ENCODE measurements at regions not wholly inside any gene's neighbourhood (a gene's known extent, or its start where the extent isn't known, plus 50 kb on each side); places are given as distances from the start of the nearest gene placed in this dataset.

- no peak overlapping the region for H3K4me3 ChIP-seq (ENCODE audit: low read depth, low read length)
- DNase-seq (ENCODE audit: low read depth): no peak
- TF ChIP-seq, protein P1, sequence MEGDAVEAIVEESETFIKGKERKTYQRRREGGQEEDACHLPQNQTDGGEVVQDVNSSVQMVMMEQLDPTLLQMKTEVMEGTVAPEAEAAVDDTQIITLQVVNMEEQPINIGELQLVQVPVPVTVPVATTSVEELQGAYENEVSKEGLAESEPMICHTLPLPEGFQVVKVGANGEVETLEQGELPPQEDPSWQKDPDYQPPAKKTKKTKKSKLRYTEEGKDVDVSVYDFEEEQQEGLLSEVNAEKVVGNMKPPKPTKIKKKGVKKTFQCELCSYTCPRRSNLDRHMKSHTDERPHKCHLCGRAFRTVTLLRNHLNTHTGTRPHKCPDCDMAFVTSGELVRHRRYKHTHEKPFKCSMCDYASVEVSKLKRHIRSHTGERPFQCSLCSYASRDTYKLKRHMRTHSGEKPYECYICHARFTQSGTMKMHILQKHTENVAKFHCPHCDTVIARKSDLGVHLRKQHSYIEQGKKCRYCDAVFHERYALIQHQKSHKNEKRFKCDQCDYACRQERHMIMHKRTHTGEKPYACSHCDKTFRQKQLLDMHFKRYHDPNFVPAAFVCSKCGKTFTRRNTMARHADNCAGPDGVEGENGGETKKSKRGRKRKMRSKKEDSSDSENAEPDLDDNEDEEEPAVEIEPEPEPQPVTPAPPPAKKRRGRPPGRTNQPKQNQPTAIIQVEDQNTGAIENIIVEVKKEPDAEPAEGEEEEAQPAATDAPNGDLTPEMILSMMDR (IDR thresholded peaks at IDR 0.05; ENCODE audit: insufficient read depth, low read length, severe bottlenecking): no peak
- no peaks in the 10 kb centered on the region for H3K27me3 ChIP-seq (ENCODE audit: control insufficient read depth, insufficient read depth, low read length)
- H3K36me3 ChIP-seq (ENCODE audit: control insufficient read depth, insufficient read depth, low read length): no peaks in the 10 kb centered on the region
- no peak for FAIRE-seq
Observed at GRCh38 chr5:68884144-68884754, 209.6 kb upstream of the SLC30A5 start.

DNA sequence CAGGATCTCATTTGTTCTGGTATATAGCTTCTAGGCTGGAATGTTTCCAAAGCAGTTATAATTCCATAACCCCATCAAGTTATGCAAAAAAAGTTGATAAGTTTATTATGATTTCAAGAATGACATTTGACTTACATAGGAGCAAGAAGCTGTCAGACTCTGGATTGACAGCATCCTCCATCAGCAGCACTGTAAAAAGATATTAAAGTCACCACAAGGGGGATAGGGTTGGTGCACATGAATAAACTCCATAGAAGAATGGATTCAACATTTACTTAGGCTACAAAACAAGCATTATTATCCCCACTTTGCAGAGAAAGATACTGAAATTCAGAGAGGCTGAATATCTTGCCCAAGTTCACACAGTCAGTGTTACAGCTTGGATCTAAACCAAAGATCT is 208.9 kb upstream of the SLC30A5 start:
- TF ChIP-seq, protein P1 (IDR thresholded peaks at IDR 0.05; ENCODE audit: insufficient read depth, low read length, severe bottlenecking): peak; percentile 40
- DNase-seq (ENCODE audit: low read depth) (peak; percentile 17), FAIRE-seq (no peak)
- Histone ChIP-seq H3K4me3 (ENCODE audit: low read depth, low read length) (no peak overlapping the region), H3K27me3 (ENCODE audit: control insufficient read depth, insufficient read depth, low read length) (no peaks in the 10 kb centered on the region), H3K36me3 (ENCODE audit: control insufficient read depth, insufficient read depth, low read length) (no peaks in the 10 kb centered on the region)

- DNase-seq (ENCODE audit: low read depth) (no peak), FAIRE-seq (no peak)
- TF ChIP-seq, protein P1 (IDR thresholded peaks at IDR 0.05; ENCODE audit: insufficient read depth, low read length, severe bottlenecking): no peak
- Histone ChIP-seq H3K27me3 (ENCODE audit: control insufficient read depth, insufficient read depth, low read length) (no peaks in the 10 kb centered on the region), H3K36me3 (ENCODE audit: control insufficient read depth, insufficient read depth, low read length) (no peaks in the 10 kb centered on the region), H3K4me3 (ENCODE audit: low read depth, low read length) (no peak overlapping the region)
Observed at GRCh38 chr5:68886814-68887213, 207.0 kb upstream of the SLC30A5 start.

- Histone ChIP-seq H3K36me3 (ENCODE audit: control insufficient read depth, insufficient read depth, low read length) (no peaks in the 10 kb centered on the region), H3K27me3 (ENCODE audit: control insufficient read depth, insufficient read depth, low read length) (no peaks in the 10 kb centered on the region), H3K4me3 (ENCODE audit: low read depth, low read length) (no peak overlapping the region)
- DNase-seq (ENCODE audit: low read depth): no peak
- TF ChIP-seq, protein P1 (IDR thresholded peaks at IDR 0.05; ENCODE audit: insufficient read depth, low read length, severe bottlenecking): no peak
- FAIRE-seq: no peak
Observed at GRCh38 chr5:68891718-68892117, 202.1 kb upstream of the SLC30A5 start.

DNA sequence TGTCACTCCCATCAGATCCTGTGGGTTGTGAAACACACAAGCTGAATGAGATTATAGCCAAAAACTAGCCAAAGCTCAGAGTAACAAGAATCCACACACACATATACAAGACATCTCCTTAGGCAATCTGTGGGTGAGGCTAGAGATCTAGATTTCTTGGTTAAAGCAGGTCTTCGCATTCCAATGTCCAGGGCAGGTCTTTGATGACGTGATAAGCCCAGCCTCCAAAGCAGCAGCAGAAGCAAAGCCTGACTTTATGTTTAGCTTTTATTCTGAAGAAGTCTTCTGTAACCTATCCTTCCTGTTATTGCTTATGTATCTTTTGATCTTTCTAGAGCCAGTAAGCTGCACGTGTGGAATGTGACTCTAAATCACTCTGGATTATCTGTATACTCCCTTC is 199.1 kb upstream of the SLC30A5 start:
- TF ChIP-seq, protein P1 (IDR thresholded peaks at IDR 0.05; ENCODE audit: insufficient read depth, low read length, severe bottlenecking): no peak
- FAIRE-seq (no peak), DNase-seq (ENCODE audit: low read depth) (no peak)
- Histone ChIP-seq H3K36me3 (ENCODE audit: control insufficient read depth, insufficient read depth, low read length) (no peaks in the 10 kb centered on the region), H3K4me3 (ENCODE audit: low read depth, low read length) (no peak overlapping the region), H3K27me3 (ENCODE audit: control insufficient read depth, insufficient read depth, low read length) (no peaks in the 10 kb centered on the region)

DNA sequence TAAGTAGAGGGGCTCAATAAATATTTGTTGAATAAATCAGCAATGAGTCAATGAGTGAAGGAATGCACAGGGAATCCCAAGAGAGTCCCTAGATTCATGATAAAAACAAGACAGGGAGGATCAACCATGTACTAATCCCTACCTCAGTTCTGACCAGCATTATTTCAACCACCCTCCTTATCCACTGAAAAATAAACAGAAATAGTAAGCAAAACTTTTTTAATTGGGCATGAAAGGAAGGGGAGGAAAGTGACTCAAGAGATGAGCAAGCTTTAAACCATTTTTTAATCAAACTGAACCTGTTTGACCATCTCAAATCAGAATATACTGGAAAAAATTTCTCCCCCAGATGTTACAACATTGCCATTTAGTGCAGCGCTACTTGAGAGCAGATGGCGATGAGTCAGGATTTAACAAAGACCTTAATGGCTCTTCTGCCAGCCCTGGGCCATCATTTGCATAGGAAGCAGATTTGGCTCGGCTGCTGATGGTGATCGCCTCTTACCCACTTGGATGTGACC is 194.8 kb upstream of the SLC30A5 start:
- FAIRE-seq: no peak
- peak; percentile 87 for DNase-seq (ENCODE audit: low read depth)
- TF ChIP-seq, protein P1 (IDR thresholded peaks at IDR 0.05; ENCODE audit: insufficient read depth, low read length, severe bottlenecking): no peak

More for the DNA sequence above, 194.8 kb upstream of the SLC30A5 start:
- Histone ChIP-seq H3K27me3 (ENCODE audit: control insufficient read depth, insufficient read depth, low read length) (no peaks in the 10 kb centered on the region), H3K36me3 (ENCODE audit: control insufficient read depth, insufficient read depth, low read length) (no peaks in the 10 kb centered on the region), H3K4me3 (ENCODE audit: low read depth, low read length) (no peak overlapping the region)

All from bronchial epithelial cell (primary cell).